ENCODE measurements at regions not wholly inside any gene's neighbourhood (a gene's known extent, or its start where the extent isn't known, plus 50 kb on each side); places are given as distances from the start of the nearest gene placed in this dataset.

GRCh38 chr6:16933961-16934360 is 167.9 kb upstream of the STMND1 start:
- TF ChIP-seq, protein P1, sequence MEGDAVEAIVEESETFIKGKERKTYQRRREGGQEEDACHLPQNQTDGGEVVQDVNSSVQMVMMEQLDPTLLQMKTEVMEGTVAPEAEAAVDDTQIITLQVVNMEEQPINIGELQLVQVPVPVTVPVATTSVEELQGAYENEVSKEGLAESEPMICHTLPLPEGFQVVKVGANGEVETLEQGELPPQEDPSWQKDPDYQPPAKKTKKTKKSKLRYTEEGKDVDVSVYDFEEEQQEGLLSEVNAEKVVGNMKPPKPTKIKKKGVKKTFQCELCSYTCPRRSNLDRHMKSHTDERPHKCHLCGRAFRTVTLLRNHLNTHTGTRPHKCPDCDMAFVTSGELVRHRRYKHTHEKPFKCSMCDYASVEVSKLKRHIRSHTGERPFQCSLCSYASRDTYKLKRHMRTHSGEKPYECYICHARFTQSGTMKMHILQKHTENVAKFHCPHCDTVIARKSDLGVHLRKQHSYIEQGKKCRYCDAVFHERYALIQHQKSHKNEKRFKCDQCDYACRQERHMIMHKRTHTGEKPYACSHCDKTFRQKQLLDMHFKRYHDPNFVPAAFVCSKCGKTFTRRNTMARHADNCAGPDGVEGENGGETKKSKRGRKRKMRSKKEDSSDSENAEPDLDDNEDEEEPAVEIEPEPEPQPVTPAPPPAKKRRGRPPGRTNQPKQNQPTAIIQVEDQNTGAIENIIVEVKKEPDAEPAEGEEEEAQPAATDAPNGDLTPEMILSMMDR (IDR thresholded peaks at IDR 0.05), result no peak
- no peak for TF ChIP-seq ZFX (IDR thresholded peaks at IDR 0.05; ENCODE audit: borderline replicate concordance)

Data from 22Rv1 (cell line).